ENCODE measurements at regions not wholly inside any gene's neighbourhood (a gene's known extent, or its start where the extent isn't known, plus 50 kb on each side); places are given as distances from the start of the nearest gene placed in this dataset.

DNA sequence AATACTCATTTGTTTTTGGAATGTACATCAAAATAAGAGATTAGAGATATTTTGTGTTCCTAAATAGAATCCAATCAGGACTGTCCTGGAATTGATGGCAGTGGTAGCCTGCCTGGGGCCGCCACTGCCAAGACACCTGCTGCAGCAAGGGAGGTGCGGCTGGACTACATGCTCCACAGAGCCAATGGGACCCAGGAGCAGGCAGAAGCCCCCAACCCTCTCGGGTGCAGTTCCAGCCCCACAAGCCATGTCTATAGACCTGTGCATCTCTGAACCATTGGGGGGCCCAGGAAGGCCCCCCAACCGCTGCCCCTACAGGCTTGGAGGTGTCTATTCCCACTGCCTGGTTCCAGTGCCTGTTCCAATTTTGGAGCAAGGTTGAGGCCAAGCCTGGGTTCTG lies 1524.3 kb downstream of the PCDH18 start:
- Histone ChIP-seq H3K4me1 (ENCODE audit: control insufficient read depth in 3 of 3, insufficient read depth in 3 of 3, low read length in 3 of 3) (no peaks in the 10 kb centered on the region), H3K27ac (ENCODE audit: low read depth, low read length) (no peak overlapping the region), H3K4me3 (ENCODE audit: low read length in 3 of 3) (no peak overlapping the region), H3K36me3 (ENCODE audit: control insufficient read depth in 3 of 3, insufficient read depth in 3 of 3, low read length in 3 of 3) (no peaks in the 10 kb centered on the region), H3K9ac (ENCODE audit: low read depth in 1 of 3, low read length in 3 of 3) (no peak overlapping the region), H3K27me3 (ENCODE audit: control insufficient read depth in 3 of 3, insufficient read depth in 3 of 3, low read length in 3 of 3) (no peaks in the 10 kb centered on the region), H3K9me3 (ENCODE audit: control insufficient read depth in 3 of 3, low read length in 3 of 3) (no peaks in the 10 kb centered on the region)

DNA sequence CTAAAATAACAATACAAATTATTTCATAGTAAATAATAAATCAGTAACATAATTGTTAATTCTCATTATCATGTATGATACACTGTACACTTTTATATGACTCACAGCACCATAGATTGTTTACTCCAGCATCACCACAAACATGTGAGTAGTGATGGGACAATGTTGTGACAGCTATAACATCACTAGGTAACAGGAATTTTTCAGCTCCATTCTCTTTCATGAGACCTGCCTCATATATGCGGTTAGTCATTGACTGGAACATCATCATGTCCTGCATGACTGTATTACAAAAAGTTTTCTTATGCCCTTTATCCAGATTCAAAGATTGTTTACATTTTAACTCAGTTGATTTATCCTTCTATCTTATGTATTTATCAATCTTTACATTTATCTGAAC lies 1530.0 kb downstream of the PCDH18 start:
- H3K9ac ChIP-seq (ENCODE audit: low read depth in 1 of 3, low read length in 3 of 3), result no peak overlapping the region
- no peak overlapping the region for H3K27ac ChIP-seq (ENCODE audit: low read depth, low read length)
- H3K4me1 ChIP-seq (ENCODE audit: control insufficient read depth in 3 of 3, insufficient read depth in 3 of 3, low read length in 3 of 3), result no peaks in the 10 kb centered on the region
- no peak overlapping the region for H3K4me3 ChIP-seq (ENCODE audit: low read length in 3 of 3)
- H3K27me3 ChIP-seq (ENCODE audit: control insufficient read depth in 3 of 3, insufficient read depth in 3 of 3, low read length in 3 of 3), result no peaks in the 10 kb centered on the region
- no peaks in the 10 kb centered on the region for H3K9me3 ChIP-seq (ENCODE audit: control insufficient read depth in 3 of 3, low read length in 3 of 3)
- H3K36me3 ChIP-seq (ENCODE audit: control insufficient read depth in 3 of 3, insufficient read depth in 3 of 3, low read length in 3 of 3), result no peaks in the 10 kb centered on the region

DNA sequence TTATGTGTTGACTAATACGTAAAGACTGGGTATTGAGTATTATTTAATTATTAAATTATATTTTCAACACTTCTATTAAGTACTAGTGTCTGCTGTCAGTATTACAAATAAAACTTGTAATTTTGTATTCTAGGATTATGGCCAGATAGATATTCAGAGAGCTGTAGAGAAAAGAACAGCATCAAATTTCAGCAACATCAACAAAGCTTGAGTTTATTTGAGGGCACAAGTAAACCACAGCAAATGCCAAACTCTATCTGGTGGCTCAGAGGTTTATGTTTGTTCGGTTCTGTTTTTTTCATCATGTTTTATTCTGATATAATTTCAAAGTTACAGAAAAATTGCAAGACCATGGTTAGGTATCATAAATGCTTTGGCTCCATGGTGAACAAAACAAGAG lies 1530.5 kb downstream of the PCDH18 start:
- Histone ChIP-seq H3K4me3 (ENCODE audit: low read length in 3 of 3) (no peak overlapping the region), H3K9me3 (ENCODE audit: control insufficient read depth in 3 of 3, low read length in 3 of 3) (no peaks in the 10 kb centered on the region), H3K27ac (ENCODE audit: low read depth, low read length) (no peak overlapping the region), H3K9ac (ENCODE audit: low read depth in 1 of 3, low read length in 3 of 3) (no peak overlapping the region), H3K27me3 (ENCODE audit: control insufficient read depth in 3 of 3, insufficient read depth in 3 of 3, low read length in 3 of 3) (no peaks in the 10 kb centered on the region), H3K4me1 (ENCODE audit: control insufficient read depth in 3 of 3, insufficient read depth in 3 of 3, low read length in 3 of 3) (no peaks in the 10 kb centered on the region), H3K36me3 (ENCODE audit: control insufficient read depth in 3 of 3, insufficient read depth in 3 of 3, low read length in 3 of 3) (no peaks in the 10 kb centered on the region)

DNA sequence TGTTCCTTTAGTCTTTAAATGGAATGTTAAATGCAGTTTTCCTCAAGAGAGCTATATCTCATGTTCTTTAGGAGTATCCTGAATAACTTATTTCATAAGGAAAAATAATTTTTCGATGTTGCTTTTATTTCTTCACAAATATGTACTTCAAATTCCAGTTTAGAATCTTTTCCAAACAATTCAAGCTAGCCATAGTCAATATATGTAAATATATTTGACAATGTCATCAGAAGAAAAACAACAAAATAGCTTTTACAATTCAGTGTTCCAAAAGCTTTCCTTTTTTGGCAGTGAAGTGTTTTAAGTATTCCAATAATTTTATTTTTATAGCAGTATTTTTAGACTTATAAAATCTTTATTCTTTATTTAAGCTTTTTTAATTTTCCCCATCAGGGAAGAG lies 1532.0 kb downstream of the PCDH18 start:
- Histone ChIP-seq H3K9me3 (ENCODE audit: control insufficient read depth in 3 of 3, low read length in 3 of 3) (no peaks in the 10 kb centered on the region), H3K9ac (ENCODE audit: low read depth in 1 of 3, low read length in 3 of 3) (no peak overlapping the region)

DNA sequence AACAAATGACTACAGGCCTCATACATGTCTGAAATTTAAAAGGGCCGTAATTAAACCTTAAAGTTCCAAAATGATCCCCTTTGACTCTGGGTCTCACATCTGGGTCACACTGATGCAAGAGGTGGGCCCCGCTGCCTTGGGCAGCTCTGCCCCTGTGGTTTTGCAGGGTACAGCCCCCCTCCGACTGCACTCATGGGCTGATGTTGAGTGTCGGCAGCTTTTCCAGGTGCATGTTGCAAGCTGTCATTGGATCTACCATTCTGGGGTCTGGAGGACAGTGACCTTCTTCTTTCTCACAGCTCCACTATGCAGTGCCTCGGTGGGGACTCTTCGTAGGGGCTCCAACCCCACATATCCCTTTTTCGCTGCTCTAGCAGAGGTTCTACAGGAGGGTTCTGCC lies 1537.9 kb downstream of the PCDH18 start:
- Histone ChIP-seq H3K4me1 (ENCODE audit: control insufficient read depth in 3 of 3, insufficient read depth in 3 of 3, low read length in 3 of 3) (no peaks in the 10 kb centered on the region), H3K27ac (ENCODE audit: low read depth, low read length) (no peak overlapping the region)

More for the DNA sequence above, 1532.0 kb downstream of the PCDH18 start:
- Histone ChIP-seq H3K4me1 (ENCODE audit: control insufficient read depth in 3 of 3, insufficient read depth in 3 of 3, low read length in 3 of 3) (no peaks in the 10 kb centered on the region), H3K36me3 (ENCODE audit: control insufficient read depth in 3 of 3, insufficient read depth in 3 of 3, low read length in 3 of 3) (no peaks in the 10 kb centered on the region), H3K27ac (ENCODE audit: low read depth, low read length) (no peak overlapping the region), H3K27me3 (ENCODE audit: control insufficient read depth in 3 of 3, insufficient read depth in 3 of 3, low read length in 3 of 3) (no peaks in the 10 kb centered on the region), H3K4me3 (ENCODE audit: low read length in 3 of 3) (no peak overlapping the region)

DNA sequence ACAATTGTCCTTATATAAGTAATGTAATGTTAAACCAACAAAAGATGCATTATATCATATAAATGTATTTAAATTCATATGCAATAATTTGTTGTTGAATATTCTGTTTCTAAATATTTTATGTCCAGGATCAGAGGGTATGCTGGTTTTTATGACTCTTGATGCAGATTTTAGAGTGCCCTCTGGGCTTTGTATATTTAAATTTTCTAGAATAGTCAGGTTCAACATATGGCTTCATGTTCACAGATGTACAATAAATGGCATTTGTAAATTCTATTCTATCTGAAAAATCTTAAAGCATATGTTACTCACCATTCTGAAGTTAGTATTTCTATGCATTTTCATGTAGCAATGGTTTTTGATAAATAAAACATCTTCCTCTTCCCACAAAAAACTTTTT lies 1555.4 kb downstream of the PCDH18 start:
- H3K4me1 ChIP-seq (ENCODE audit: control insufficient read depth in 3 of 3, insufficient read depth in 3 of 3, low read length in 3 of 3), result no peaks in the 10 kb centered on the region
- H3K27ac ChIP-seq (ENCODE audit: low read depth, low read length), result no peak overlapping the region
- no peaks in the 10 kb centered on the region for H3K9me3 ChIP-seq (ENCODE audit: control insufficient read depth in 3 of 3, low read length in 3 of 3)
- no peak overlapping the region for H3K9ac ChIP-seq (ENCODE audit: low read depth in 1 of 3, low read length in 3 of 3)
- H3K27me3 ChIP-seq (ENCODE audit: control insufficient read depth in 3 of 3, insufficient read depth in 3 of 3, low read length in 3 of 3), result no peaks in the 10 kb centered on the region
- H3K4me3 ChIP-seq (ENCODE audit: low read length in 3 of 3), result no peak overlapping the region
- H3K36me3 ChIP-seq (ENCODE audit: control insufficient read depth in 3 of 3, insufficient read depth in 3 of 3, low read length in 3 of 3), result no peaks in the 10 kb centered on the region

More for the DNA sequence above, 1537.9 kb downstream of the PCDH18 start:
- Histone ChIP-seq H3K9me3 (ENCODE audit: control insufficient read depth in 3 of 3, low read length in 3 of 3) (no peaks in the 10 kb centered on the region), H3K36me3 (ENCODE audit: control insufficient read depth in 3 of 3, insufficient read depth in 3 of 3, low read length in 3 of 3) (no peaks in the 10 kb centered on the region), H3K4me3 (ENCODE audit: low read length in 3 of 3) (no peak overlapping the region), H3K27me3 (ENCODE audit: control insufficient read depth in 3 of 3, insufficient read depth in 3 of 3, low read length in 3 of 3) (no peaks in the 10 kb centered on the region), H3K9ac (ENCODE audit: low read depth in 1 of 3, low read length in 3 of 3) (no peak overlapping the region)

DNA sequence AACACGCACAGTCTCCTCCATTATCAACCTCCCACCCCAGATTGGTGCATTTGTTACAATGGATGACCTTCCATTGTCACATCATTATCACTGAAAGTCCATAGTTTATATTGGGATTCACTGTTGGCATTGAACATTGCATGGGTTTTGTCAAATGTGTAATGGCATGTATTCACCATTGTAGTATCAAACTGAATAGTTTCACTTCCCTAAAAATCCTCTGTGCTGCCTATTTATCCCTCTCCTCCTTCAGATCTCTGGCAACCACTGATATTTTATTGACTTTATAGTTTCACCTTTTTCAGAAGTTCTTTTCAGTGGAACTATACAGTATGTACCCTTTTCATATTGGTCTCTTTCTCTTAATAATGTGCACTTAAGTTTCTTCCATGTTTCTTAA lies 1565.4 kb downstream of the PCDH18 start:
- Histone ChIP-seq H3K9ac (ENCODE audit: low read depth in 1 of 3, low read length in 3 of 3) (no peak overlapping the region), H3K4me3 (ENCODE audit: low read length in 3 of 3) (no peak overlapping the region), H3K4me1 (ENCODE audit: control insufficient read depth in 3 of 3, insufficient read depth in 3 of 3, low read length in 3 of 3) (no peaks in the 10 kb centered on the region), H3K27me3 (ENCODE audit: control insufficient read depth in 3 of 3, insufficient read depth in 3 of 3, low read length in 3 of 3) (no peaks in the 10 kb centered on the region), H3K9me3 (ENCODE audit: control insufficient read depth in 3 of 3, low read length in 3 of 3) (no peaks in the 10 kb centered on the region), H3K36me3 (ENCODE audit: control insufficient read depth in 3 of 3, insufficient read depth in 3 of 3, low read length in 3 of 3) (no peaks in the 10 kb centered on the region), H3K27ac (ENCODE audit: low read depth, low read length) (no peak overlapping the region)

DNA sequence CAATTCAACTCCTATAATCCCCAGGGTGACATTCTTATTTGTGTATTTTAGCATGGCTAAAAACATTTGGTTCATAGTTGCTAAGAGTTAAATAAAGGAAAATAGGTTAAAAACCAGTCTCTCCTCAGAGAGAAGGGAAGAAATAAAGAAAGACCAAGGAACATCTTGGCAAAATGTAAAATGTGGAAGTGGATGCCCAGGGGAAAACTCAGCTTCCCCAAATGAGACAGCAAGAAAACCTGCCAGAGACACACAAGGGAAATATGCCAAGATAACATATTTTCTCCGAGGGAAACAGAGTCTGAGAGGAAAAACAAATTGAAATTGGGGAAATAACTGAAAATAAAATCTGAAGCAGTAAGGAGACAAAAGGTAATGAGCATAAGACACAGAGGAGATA lies 1569.3 kb downstream of the PCDH18 start:
- no peaks in the 10 kb centered on the region for H3K9me3 ChIP-seq (ENCODE audit: control insufficient read depth in 3 of 3, low read length in 3 of 3)
- H3K27me3 ChIP-seq (ENCODE audit: control insufficient read depth in 3 of 3, insufficient read depth in 3 of 3, low read length in 3 of 3), result no peaks in the 10 kb centered on the region
- no peaks in the 10 kb centered on the region for H3K36me3 ChIP-seq (ENCODE audit: control insufficient read depth in 3 of 3, insufficient read depth in 3 of 3, low read length in 3 of 3)
- no peak overlapping the region for H3K9ac ChIP-seq (ENCODE audit: low read depth in 1 of 3, low read length in 3 of 3)
- no peak overlapping the region for H3K4me3 ChIP-seq (ENCODE audit: low read length in 3 of 3)
- no peaks in the 10 kb centered on the region for H3K4me1 ChIP-seq (ENCODE audit: control insufficient read depth in 3 of 3, insufficient read depth in 3 of 3, low read length in 3 of 3)
- H3K27ac ChIP-seq (ENCODE audit: low read depth, low read length), result no peak overlapping the region

DNA sequence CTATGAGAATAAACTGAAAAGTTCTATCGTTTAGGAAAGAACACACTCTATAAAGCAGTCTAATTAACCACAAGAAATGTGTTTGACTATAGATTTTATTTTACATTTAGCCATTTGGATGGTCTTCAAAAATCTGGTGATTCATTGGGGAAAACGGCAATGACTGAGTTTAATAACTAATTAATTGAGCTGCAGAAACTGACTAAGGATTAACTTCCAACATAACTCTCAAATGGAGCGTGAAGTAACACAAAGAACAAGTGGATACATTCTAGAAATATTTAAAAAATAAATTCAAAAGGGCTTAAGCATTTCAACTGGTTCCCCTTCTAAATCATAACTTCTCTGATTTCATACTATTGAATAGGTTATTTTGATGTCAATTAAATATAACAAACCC lies 1582.4 kb downstream of the PCDH18 start:
- Histone ChIP-seq H3K4me1 (ENCODE audit: control insufficient read depth in 3 of 3, insufficient read depth in 3 of 3, low read length in 3 of 3) (no peaks in the 10 kb centered on the region), H3K9me3 (ENCODE audit: control insufficient read depth in 3 of 3, low read length in 3 of 3) (no peaks in the 10 kb centered on the region), H3K27me3 (ENCODE audit: control insufficient read depth in 3 of 3, insufficient read depth in 3 of 3, low read length in 3 of 3) (no peaks in the 10 kb centered on the region), H3K27ac (ENCODE audit: low read depth, low read length) (no peak overlapping the region), H3K4me3 (ENCODE audit: low read length in 3 of 3) (no peak overlapping the region), H3K36me3 (ENCODE audit: control insufficient read depth in 3 of 3, insufficient read depth in 3 of 3, low read length in 3 of 3) (no peaks in the 10 kb centered on the region), H3K9ac (ENCODE audit: low read depth in 1 of 3, low read length in 3 of 3) (no peak overlapping the region)

DNA sequence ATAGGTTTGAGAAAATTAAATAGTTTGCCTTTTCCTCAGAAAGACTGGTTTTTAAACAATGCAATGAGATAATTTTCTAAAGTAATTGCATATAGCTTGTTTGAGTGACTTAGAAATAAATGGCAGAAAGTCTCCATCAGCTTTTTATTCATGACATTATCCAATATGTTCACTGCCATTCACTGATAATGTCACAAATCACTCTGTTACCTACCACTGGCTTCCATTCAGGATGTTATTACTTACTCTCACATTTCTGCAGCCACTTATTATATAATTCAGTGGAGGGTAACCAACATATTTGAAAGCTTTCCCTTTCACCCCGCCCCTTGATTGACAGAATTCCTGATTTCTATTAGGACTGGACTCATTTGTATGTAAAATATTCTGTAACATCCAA lies 1583.5 kb downstream of the PCDH18 start:
- Histone ChIP-seq H3K36me3 (ENCODE audit: control insufficient read depth in 3 of 3, insufficient read depth in 3 of 3, low read length in 3 of 3) (no peaks in the 10 kb centered on the region), H3K4me1 (ENCODE audit: control insufficient read depth in 3 of 3, insufficient read depth in 3 of 3, low read length in 3 of 3) (no peaks in the 10 kb centered on the region)

DNA sequence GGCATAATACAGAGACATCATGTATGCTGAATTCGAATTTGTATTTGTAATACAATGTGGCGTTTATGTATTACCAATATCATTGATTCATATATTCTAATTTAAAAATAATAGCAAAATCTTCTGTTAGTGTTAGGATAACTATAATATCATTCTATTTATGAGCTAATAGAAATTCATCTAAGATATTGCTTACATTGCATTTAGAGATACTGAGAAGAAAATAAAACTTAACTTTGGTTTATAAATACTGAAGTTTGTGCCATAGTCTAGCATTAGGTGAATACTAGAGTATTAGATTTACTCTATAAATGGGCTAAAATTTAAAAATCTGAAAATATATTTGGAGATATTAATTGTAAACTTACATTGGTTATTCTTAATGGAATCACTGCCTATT lies 1590.6 kb downstream of the PCDH18 start:
- H3K4me3 ChIP-seq (ENCODE audit: low read length in 3 of 3), result no peak overlapping the region
- no peak overlapping the region for H3K9ac ChIP-seq (ENCODE audit: low read depth in 1 of 3, low read length in 3 of 3)
- no peaks in the 10 kb centered on the region for H3K36me3 ChIP-seq (ENCODE audit: control insufficient read depth in 3 of 3, insufficient read depth in 3 of 3, low read length in 3 of 3)
- H3K27ac ChIP-seq (ENCODE audit: low read depth, low read length), result no peak overlapping the region
- no peaks in the 10 kb centered on the region for H3K9me3 ChIP-seq (ENCODE audit: control insufficient read depth in 3 of 3, low read length in 3 of 3)
- H3K4me1 ChIP-seq (ENCODE audit: control insufficient read depth in 3 of 3, insufficient read depth in 3 of 3, low read length in 3 of 3), result no peaks in the 10 kb centered on the region
- H3K27me3 ChIP-seq (ENCODE audit: control insufficient read depth in 3 of 3, insufficient read depth in 3 of 3, low read length in 3 of 3), result no peaks in the 10 kb centered on the region

More for the DNA sequence above, 1583.5 kb downstream of the PCDH18 start:
- H3K9ac ChIP-seq (ENCODE audit: low read depth in 1 of 3, low read length in 3 of 3), result no peak overlapping the region
- no peak overlapping the region for H3K4me3 ChIP-seq (ENCODE audit: low read length in 3 of 3)
- H3K27me3 ChIP-seq (ENCODE audit: control insufficient read depth in 3 of 3, insufficient read depth in 3 of 3, low read length in 3 of 3), result no peaks in the 10 kb centered on the region
- H3K27ac ChIP-seq (ENCODE audit: low read depth, low read length), result no peak overlapping the region
- no peaks in the 10 kb centered on the region for H3K9me3 ChIP-seq (ENCODE audit: control insufficient read depth in 3 of 3, low read length in 3 of 3)
